ENCODE measurements at regions not wholly inside any gene's neighbourhood (a gene's known extent, or its start where the extent isn't known, plus 50 kb on each side); places are given as distances from the start of the nearest gene placed in this dataset.
A peak's percentile ranks its signal among the peaks of the same experiment; 100 is the strongest.

DNA sequence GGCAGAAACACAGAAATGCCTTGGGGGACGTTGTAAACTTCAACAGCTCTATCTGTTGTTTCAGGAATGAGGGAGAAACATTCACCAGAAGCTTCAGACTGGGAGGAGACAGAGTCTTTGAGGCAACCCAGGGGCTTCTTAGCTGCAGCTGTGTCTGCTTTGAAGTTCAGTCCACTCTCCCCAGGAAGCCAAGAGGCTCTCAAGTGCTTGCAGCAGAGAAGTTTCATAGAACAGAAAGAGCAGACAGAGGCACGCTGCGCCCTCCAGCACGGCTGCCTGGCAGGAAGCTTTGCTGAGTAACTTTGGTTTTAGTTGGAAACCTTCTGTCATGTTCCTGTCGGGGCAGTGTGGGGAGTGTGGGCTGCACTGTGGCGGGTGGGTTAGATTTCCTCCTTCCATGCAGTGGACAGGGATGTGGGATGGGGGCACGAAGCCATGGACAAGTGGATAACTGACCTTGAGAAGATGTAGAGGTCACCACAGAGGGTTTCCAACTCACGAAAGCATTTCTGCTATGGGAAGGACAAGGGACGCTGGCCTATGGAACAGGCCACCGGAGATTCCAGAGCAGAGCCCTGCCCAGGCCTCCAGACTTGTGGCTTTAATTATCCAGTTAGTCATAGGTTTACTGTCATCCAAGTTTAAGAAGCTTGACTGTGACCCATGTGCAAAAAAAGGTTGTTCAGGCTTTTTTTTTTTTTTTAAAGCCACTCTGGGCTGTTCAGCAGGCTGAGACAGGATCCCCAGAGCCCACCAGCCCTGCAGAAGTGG is 107.7 kb downstream of the ARF6 start:
- ChIA-PET CTCF (ENCODE audit: unreplicated experiment) (interaction anchor here (0.6 to 1.8 kb wide), 6 partner anchors 24 to 137 kb away, joined by 3 to 8 read pairs (median 4); no protein-coding TSS in a partner anchor), POLR2A (interaction anchor here (0.6 to 15.9 kb wide), 19 partner anchors 9 to 376 kb away, joined by 3 to 261 read pairs (median 4); partner anchors contain the start of gene NEMF)
- H2AFZ ChIP-seq (ENCODE audit: low read length): peak overlapping the region; percentile 22; the same call in 1 of the 2 replicates
- DNase-seq (ENCODE audit: low spot score): peak; percentile 93
- H3K79me2 ChIP-seq (ENCODE audit: insufficient read depth, low read depth, low read length): peaks cover 5% of the 10 kb centered on the region; the same call in 1 of the 2 replicates
- intact Hi-C loops (cut with micrococcal nuclease; ENCODE audit: unreplicated experiment): loop anchor here (1.0 to 5.0 kb wide), 9 partner anchors 23 to 532 kb away; partner anchors contain the start of genes ARF6, LRR1 and MAP4K5
- H3K4me1 ChIP-seq (ENCODE audit: insufficient read depth, low read length, poor library complexity, severe bottlenecking): peaks cover 70% of the 10 kb centered on the region
- H4K20me1 ChIP-seq (ENCODE audit: insufficient read depth, low read length): no peaks in the 10 kb centered on the region
- no peaks in the 10 kb centered on the region for H3K9me3 ChIP-seq (ENCODE audit: low read length)
- H3K4me2 ChIP-seq (ENCODE audit: low read length): peak overlapping the region; percentile 86
- no peaks in the 10 kb centered on the region for H3K36me3 ChIP-seq (ENCODE audit: insufficient read depth, low read length)
- peak overlapping the region; percentile 61 for H3K4me3 ChIP-seq (ENCODE audit: low read depth, low read length, poor library complexity, severe bottlenecking)
- no peaks in the 10 kb centered on the region for H3K9me2 ChIP-seq (ENCODE audit: insufficient read depth, low read length)
- no TSS peak for BruUV-seq (replicated peaks)
- TF ChIP-seq EZH2phosphoT487 (IDR thresholded peaks at IDR 0.05; ENCODE audit: borderline replicate concordance, low read depth, low read length): no peak
- TF ChIP-seq, protein P1, sequence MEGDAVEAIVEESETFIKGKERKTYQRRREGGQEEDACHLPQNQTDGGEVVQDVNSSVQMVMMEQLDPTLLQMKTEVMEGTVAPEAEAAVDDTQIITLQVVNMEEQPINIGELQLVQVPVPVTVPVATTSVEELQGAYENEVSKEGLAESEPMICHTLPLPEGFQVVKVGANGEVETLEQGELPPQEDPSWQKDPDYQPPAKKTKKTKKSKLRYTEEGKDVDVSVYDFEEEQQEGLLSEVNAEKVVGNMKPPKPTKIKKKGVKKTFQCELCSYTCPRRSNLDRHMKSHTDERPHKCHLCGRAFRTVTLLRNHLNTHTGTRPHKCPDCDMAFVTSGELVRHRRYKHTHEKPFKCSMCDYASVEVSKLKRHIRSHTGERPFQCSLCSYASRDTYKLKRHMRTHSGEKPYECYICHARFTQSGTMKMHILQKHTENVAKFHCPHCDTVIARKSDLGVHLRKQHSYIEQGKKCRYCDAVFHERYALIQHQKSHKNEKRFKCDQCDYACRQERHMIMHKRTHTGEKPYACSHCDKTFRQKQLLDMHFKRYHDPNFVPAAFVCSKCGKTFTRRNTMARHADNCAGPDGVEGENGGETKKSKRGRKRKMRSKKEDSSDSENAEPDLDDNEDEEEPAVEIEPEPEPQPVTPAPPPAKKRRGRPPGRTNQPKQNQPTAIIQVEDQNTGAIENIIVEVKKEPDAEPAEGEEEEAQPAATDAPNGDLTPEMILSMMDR (conservative IDR thresholded peaks at IDR 0.05; ENCODE audit: low read length): peak; percentile 40; the same call in 1 of the 2 replicates
- peak overlapping the region; percentile 93 for H3K27ac ChIP-seq (ENCODE audit: low read depth, low read length, poor library complexity, severe bottlenecking)

DNA sequence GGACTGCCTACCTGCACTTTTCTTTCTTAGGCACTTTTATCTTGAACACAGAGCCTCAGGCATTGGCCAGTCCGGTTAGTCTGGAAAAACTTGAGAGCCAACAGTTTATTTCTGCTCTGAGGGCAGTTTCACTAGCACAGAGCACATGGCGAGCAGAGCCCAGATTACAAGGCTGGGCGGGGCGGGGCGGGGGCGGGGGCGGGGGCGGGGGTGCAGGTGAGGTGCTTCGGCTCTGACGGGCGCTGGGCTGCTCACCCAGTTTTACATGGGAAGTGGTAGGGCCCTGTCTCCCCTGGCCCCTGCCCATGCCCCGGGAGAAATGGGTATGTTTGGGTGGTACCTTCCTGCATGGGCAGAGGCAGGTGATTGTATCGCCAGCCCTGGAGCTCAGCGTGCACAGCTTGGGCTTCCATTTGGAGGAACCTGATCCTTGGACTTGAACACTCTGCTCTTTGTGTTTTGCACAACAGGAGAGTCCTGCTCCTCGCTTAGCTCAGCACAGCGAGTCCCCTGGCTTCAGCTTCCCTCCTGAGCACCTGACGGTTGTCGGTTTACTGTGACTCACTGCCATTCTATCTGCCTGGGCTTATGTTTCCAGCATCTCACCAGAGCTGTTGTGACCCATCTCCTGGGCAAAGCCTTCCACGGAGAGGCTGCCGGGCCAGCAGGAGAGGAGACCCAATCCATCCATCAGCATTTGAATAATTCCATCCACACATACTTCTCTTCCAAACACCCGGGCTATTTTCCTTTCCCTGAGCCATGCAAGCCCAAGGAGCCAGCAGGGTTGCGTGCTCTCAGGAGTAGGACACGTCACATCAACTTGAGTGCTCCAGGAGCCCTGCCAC is 108.5 kb downstream of the ARF6 start:
- Histone ChIP-seq H3K36me3 (ENCODE audit: insufficient read depth, low read length) (no peaks in the 10 kb centered on the region), H2AFZ (ENCODE audit: low read length) (peak overlapping the region; percentile 43; the same call in 1 of the 2 replicates), H3K9me2 (ENCODE audit: insufficient read depth, low read length) (no peaks in the 10 kb centered on the region), H3K9me3 (ENCODE audit: low read length) (no peaks in the 10 kb centered on the region), H3K4me3 (ENCODE audit: low read depth, low read length, poor library complexity, severe bottlenecking) (peak overlapping the region; percentile 67), H3K4me2 (ENCODE audit: low read length) (peak overlapping the region; percentile 86), H4K20me1 (ENCODE audit: insufficient read depth, low read length) (no peaks in the 10 kb centered on the region), H3K27ac (ENCODE audit: low read depth, low read length, poor library complexity, severe bottlenecking) (peak overlapping the region; percentile 93), H3K79me2 (ENCODE audit: insufficient read depth, low read depth, low read length) (peaks cover 5% of the 10 kb centered on the region; the same call in 1 of the 2 replicates), H3K4me1 (ENCODE audit: insufficient read depth, low read length, poor library complexity, severe bottlenecking) (peaks cover 74% of the 10 kb centered on the region)
- TF ChIP-seq, protein P1 (conservative IDR thresholded peaks at IDR 0.05; ENCODE audit: low read length): no peak
- TF ChIP-seq EZH2phosphoT487 (IDR thresholded peaks at IDR 0.05; ENCODE audit: borderline replicate concordance, low read depth, low read length): no peak
- no TSS peak for BruUV-seq (replicated peaks)
- peak; percentile 80 for DNase-seq (ENCODE audit: low spot score)
- intact Hi-C loops (cut with micrococcal nuclease; ENCODE audit: unreplicated experiment): loop anchor here (2.0 to 5.0 kb wide), 6 partner anchors 41 to 531 kb away; partner anchors contain the start of genes LRR1 and MAP4K5
- ChIA-PET CTCF (ENCODE audit: unreplicated experiment) (interaction anchor here (0.6 to 1.5 kb wide), 5 partner anchors 25 to 140 kb away, joined by 3 to 5 read pairs (median 3); no protein-coding TSS in a partner anchor), POLR2A (interaction anchor here (0.5 to 15.9 kb wide), 13 partner anchors 10 to 174 kb away, joined by 3 to 261 read pairs (median 4); no protein-coding TSS in a partner anchor)
